K562 (cell line): ENCODE measurements at regions not wholly inside any gene's neighbourhood (a gene's known extent, or its start where the extent isn't known, plus 50 kb on each side); places are given as distances from the start of the nearest gene placed in this dataset.
A peak's percentile ranks its signal among the peaks of the same experiment; 100 is the strongest.

Experiments
- ASH1L ChIP-seq: fragments of 450-650 bp; IDR thresholded peaks from 2 replicates; pipeline ENCODE4 v1.6.1; 2018; ENCODE audit warnings: borderline replicate concordance, mild to moderate bottlenecking, low read depth; ENCODE audit not compliant: partially characterized antibody
- BCLAF1 ChIP-seq, 2 experiments: fragments of 450-650 bp in 1 of 2; IDR thresholded peaks; 2 replicates each; pipeline ENCODE4 v1.6.1; 2011 to 2017; ENCODE audit warnings: low read depth in 2 of 2, antibody characterized with exemption in 1 of 2, borderline replicate concordance in 1 of 2, low read length in 1 of 2, mild to moderate bottlenecking in 1 of 2, mixed read lengths in 1 of 2; ENCODE audit not compliant: control insufficient read depth in 1 of 2
- BDP1 ChIP-seq: IDR thresholded peaks from 3 replicates; pipeline ENCODE4 v1.6.1; 2011; ENCODE audit not compliant: insufficient read length, insufficient read depth
- CBX8 ChIP-seq: fragments of 200-600 bp; sonication (generic); IDR thresholded peaks from 2 replicates; pipeline ENCODE4 v1.6.1; 2012; ENCODE audit warnings: borderline replicate concordance, mixed run types, low read depth, mild to moderate bottlenecking, moderate library complexity, mixed read lengths, low read length, control low read depth, inconsistent platforms; ENCODE audit not compliant: poor library complexity, severe bottlenecking; ENCODE audit errors: extremely low read depth
- ETV5 ChIP-seq: sonication (generic); formaldehyde crosslinking; IDR thresholded peaks from 2 replicates; pipeline ENCODE4 v1.4.0; 2020; ENCODE audit warnings: low read depth, mild to moderate bottlenecking, missing genetic modification reagents
- FOXJ3 ChIP-seq: sonication (generic); formaldehyde crosslinking; IDR thresholded peaks from 2 replicates; pipeline ENCODE4 v1.4.0; 2020; ENCODE audit warnings: mild to moderate bottlenecking, missing genetic modification reagents
- GABPB2 ChIP-seq: fragments of 250-450 bp; sonication (Bioruptor Pico); conservative IDR thresholded peaks from 2 replicates; pipeline ENCODE4 v1.5.1; 2021; ENCODE audit warnings: mild to moderate bottlenecking
- HDAC3 ChIP-seq: fragments of 450-650 bp; IDR thresholded peaks from 2 replicates; pipeline ENCODE4 v1.6.1; 2018; ENCODE audit warnings: borderline replicate concordance, mild to moderate bottlenecking, moderate library complexity; ENCODE audit not compliant: partially characterized antibody
- MBD2 ChIP-seq: sonication (generic); IDR thresholded peaks from 2 replicates; pipeline ENCODE4 v1.6.1; 2016; ENCODE audit warnings: low read depth, borderline replicate concordance
- PTTG1 ChIP-seq: fragments of 450-650 bp; IDR thresholded peaks from 2 replicates; pipeline ENCODE4 v1.6.1; 2016; ENCODE audit warnings: low read depth, mild to moderate bottlenecking, missing genetic modification characterization, missing compliant biosample characterization
- SLC30A9 ChIP-seq: fragments of 250-450 bp; sonication (Bioruptor Pico); IDR thresholded peaks from 2 replicates; pipeline ENCODE4 v1.8.0; 2022; ENCODE audit warnings: mild to moderate bottlenecking, moderate library complexity
- SREBF2 ChIP-seq: sonication (generic); formaldehyde crosslinking; IDR thresholded peaks from 2 replicates; pipeline ENCODE4 v1.4.0; 2020; ENCODE audit warnings: mild to moderate bottlenecking, missing genetic modification reagents
- TAF15 ChIP-seq: fragments of 200-400 bp; formaldehyde crosslinking; IDR thresholded peaks from 2 replicates; pipeline ENCODE4 v1.6.1; 2017; ENCODE audit warnings: mild to moderate bottlenecking, low read depth, low read length, moderate library complexity
- ZNF12 ChIP-seq: sonication (generic); formaldehyde crosslinking; IDR thresholded peaks from 2 replicates; pipeline ENCODE4 v1.4.0; 2020; ENCODE audit warnings: mild to moderate bottlenecking, missing genetic modification reagents
- ZNF217 ChIP-seq: sonication (generic); formaldehyde crosslinking; IDR thresholded peaks from 2 replicates; pipeline ENCODE4 v1.8.0; 2022; ENCODE audit warnings: mild to moderate bottlenecking, missing genetic modification reagents
- ZNF592 ChIP-seq: fragments of 450-650 bp; IDR thresholded peaks from 2 replicates; pipeline ENCODE4 v1.6.1; 2017; ENCODE audit warnings: antibody characterized with exemption, mild to moderate bottlenecking
- TF ChIP-seq, protein P1 (sequence below), 2 experiments: fragments of 450-650 bp; conservative IDR thresholded peaks; 2 replicates each; pipeline ENCODE4 v1.6.1; 2017; ENCODE audit warnings: mild to moderate bottlenecking in 2 of 2, moderate library complexity in 2 of 2
- TF ChIP-seq, protein P2 (sequence below): fragments of 450-650 bp; IDR thresholded peaks from 2 replicates; pipeline ENCODE4 v1.6.1; 2016

GRCh38 chr4:186840771-186841301 lies 117.2 kb upstream of the FAT1 start (continued):
- TF ChIP-seq, protein P1, sequence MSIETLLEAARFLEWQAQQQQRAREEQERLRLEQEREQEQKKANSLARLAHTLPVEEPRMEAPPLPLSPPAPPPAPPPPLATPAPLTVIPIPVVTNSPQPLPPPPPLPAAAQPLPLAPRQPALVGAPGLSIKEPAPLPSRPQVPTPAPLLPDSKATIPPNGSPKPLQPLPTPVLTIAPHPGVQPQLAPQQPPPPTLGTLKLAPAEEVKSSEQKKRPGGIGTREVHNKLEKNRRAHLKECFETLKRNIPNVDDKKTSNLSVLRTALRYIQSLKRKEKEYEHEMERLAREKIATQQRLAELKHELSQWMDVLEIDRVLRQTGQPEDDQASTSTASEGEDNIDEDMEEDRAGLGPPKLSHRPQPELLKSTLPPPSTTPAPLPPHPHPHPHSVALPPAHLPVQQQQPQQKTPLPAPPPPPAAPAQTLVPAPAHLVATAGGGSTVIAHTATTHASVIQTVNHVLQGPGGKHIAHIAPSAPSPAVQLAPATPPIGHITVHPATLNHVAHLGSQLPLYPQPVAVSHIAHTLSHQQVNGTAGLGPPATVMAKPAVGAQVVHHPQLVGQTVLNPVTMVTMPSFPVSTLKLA (conservative IDR thresholded peaks at IDR 0.05) = peak; percentile 54 to 64; a peak in 2 of 4 replicates
- TF ChIP-seq FOXJ3 (CRISPR knock-in tag) (no peak), BCLAF1 (IDR thresholded peaks at IDR 0.05; ENCODE audit: borderline replicate concordance in 1 of 2, control insufficient read depth in 1 of 2, low read depth in 2 of 2, low read length in 1 of 2) (no peak), PTTG1 (no peak), CBX8 (no peak), BDP1 (no peak), MBD2 (no peak), ZNF592 (peak; percentile 68; the same call in 1 of the 2 replicates), HDAC3 (no peak), ZNF12 (CRISPR knock-in tag) (0 out of 2 replicates have a peak, but pooled peaks have one; percentile 68), TAF15 (no peak), SLC30A9 (CRISPR knock-in tag) (no peak), ASH1L (no peak), SREBF2 (CRISPR knock-in tag) (no peak), ZNF217 (CRISPR knock-in tag) (no peak), GABPB2 (CRISPR knock-in tag) (no peak), ETV5 (CRISPR knock-in tag) (no peak)
- TF ChIP-seq, protein P2, sequence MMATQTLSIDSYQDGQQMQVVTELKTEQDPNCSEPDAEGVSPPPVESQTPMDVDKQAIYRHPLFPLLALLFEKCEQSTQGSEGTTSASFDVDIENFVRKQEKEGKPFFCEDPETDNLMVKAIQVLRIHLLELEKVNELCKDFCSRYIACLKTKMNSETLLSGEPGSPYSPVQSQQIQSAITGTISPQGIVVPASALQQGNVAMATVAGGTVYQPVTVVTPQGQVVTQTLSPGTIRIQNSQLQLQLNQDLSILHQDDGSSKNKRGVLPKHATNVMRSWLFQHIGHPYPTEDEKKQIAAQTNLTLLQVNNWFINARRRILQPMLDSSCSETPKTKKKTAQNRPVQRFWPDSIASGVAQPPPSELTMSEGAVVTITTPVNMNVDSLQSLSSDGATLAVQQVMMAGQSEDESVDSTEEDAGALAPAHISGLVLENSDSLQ = 0 out of 2 replicates have a peak, but pooled peaks have one; percentile 7
